Right atrium auricular region (tissue), 2 donors: ENCODE measurements at regions not wholly inside any gene's neighbourhood (a gene's known extent, or its start where the extent isn't known, plus 50 kb on each side); places are given as distances from the start of the nearest gene placed in this dataset.

ENCODE experiments used
- DNase-seq: peaks from one replicate; pipeline ENCODE4 v3.0.0-alpha.2; 2019; ENCODE audit warnings: low spot score
- H3K27ac ChIP-seq, 2 donors: fragments of 200-600 bp; sonication (generic); 1 replicate in 1 of 2; 2 replicates in 1 of 2; pipeline ENCODE4 v1.5.1; 2016 to 2019
- H3K27me3 ChIP-seq, 2 donors: fragments of 200-600 bp; sonication (generic); one replicate each; pipeline versions ENCODE4 v1.5.1 to v1.6.0; 2017 to 2019
- H3K36me3 ChIP-seq: fragments of 200-600 bp; sonication (generic); one replicate; pipeline ENCODE4 v1.5.1; 2016
- H3K4me1 ChIP-seq, 2 donors: fragments of 200-600 bp; sonication (generic); one replicate each; pipeline versions ENCODE4 v1.5.1 to v1.6.0; 2017 to 2019
- H3K4me3 ChIP-seq, 2 donors: fragments of 200-600 bp; sonication (generic); 1 replicate in 1 of 2; 2 replicates in 1 of 2; pipeline ENCODE4 v1.5.1; 2017 to 2019; ENCODE audit warnings: mild to moderate bottlenecking in 1 of 2, moderate library complexity in 1 of 2
- H3K9me3 ChIP-seq, 2 donors: fragments of 200-600 bp; sonication (generic); one replicate each; pipeline ENCODE4 v1.5.1; 2019
- TF ChIP-seq, protein P1 (sequence below), 2 donors: fragments of 200-600 bp; sonication (generic); IDR thresholded peaks; one replicate each; pipeline ENCODE4 v1.5.1; 2019; ENCODE audit warnings: antibody characterized with exemption in 2 of 2

DNA sequence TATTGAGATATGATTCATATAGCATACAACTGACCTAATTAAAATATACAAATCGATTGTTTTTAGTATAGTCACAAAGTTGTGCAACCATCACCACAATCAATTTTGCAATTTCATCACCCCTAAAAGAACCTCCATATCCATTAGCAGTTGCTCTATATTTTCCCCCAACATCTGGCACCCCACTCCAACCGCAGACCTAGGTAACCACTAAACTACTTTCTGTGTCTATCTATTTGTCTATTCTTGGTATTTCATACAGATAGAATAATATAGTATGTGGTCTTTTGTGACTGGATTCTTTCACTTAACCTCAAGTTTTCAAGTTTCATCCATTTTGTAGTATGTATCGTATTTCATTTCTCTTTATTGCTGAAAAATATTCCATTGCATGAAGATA lies 126.0 kb upstream of the CRY1 start:
- TF ChIP-seq, protein P1, sequence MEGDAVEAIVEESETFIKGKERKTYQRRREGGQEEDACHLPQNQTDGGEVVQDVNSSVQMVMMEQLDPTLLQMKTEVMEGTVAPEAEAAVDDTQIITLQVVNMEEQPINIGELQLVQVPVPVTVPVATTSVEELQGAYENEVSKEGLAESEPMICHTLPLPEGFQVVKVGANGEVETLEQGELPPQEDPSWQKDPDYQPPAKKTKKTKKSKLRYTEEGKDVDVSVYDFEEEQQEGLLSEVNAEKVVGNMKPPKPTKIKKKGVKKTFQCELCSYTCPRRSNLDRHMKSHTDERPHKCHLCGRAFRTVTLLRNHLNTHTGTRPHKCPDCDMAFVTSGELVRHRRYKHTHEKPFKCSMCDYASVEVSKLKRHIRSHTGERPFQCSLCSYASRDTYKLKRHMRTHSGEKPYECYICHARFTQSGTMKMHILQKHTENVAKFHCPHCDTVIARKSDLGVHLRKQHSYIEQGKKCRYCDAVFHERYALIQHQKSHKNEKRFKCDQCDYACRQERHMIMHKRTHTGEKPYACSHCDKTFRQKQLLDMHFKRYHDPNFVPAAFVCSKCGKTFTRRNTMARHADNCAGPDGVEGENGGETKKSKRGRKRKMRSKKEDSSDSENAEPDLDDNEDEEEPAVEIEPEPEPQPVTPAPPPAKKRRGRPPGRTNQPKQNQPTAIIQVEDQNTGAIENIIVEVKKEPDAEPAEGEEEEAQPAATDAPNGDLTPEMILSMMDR (IDR thresholded peaks at IDR 0.05), result no peak
- no peak for DNase-seq
- Histone ChIP-seq H3K27me3 (no peaks in the 10 kb centered on the region), H3K36me3 (no peaks in the 10 kb centered on the region), H3K4me3 (no peak overlapping the region), H3K9me3 (no peaks in the 10 kb centered on the region), H3K4me1 (no peaks in the 10 kb centered on the region), H3K27ac (no peak overlapping the region)

DNA sequence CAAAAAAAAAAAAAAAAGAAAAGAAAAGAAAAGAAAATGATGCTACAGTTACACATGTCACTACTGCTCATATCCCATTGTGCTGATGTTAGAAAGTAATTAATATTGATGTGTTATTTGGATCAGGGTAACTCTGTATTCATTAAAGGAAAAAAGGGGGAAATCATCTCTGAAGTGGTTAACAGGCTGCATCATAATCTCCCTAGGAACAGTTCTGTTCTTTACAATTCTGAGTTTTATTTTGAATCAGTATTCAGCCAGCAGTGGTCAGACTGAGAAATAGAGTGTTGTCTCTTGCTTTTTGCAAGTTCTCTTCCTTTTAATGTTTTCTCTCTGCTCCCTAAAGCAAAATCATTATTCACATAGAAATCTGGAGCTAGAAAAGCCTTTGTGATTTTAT lies 128.6 kb upstream of the CRY1 start:
- Histone ChIP-seq H3K27me3 (no peaks in the 10 kb centered on the region), H3K27ac (no peak overlapping the region), H3K9me3 (no peaks in the 10 kb centered on the region), H3K4me1 (no peaks in the 10 kb centered on the region), H3K36me3 (no peaks in the 10 kb centered on the region), H3K4me3 (no peak overlapping the region)
- TF ChIP-seq, protein P1 (IDR thresholded peaks at IDR 0.05), result no peak
- no peak for DNase-seq

DNA sequence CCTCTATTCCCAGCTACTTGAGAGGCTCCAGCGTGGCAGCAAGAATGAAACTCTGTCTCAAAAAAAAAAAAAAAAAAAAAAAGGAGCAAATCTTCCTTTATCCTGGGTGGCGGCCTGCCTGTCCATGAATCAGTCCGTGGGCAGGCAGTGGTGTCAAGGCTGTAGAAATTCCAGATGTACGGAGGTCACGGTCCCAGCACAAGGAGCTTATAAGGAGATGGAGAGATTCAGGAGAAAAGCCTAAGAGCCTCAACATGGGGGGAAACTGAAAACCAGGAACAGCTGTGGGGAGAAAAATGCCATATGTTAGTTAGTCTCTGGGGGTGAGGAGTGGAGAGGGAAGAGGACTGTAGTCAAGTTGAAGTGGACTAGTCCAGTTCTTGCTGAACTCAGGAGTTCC lies 130.5 kb upstream of the CRY1 start:
- Histone ChIP-seq H3K27me3 (no peaks in the 10 kb centered on the region), H3K27ac (no peak overlapping the region)
- DNase-seq, result no peak

DNA sequence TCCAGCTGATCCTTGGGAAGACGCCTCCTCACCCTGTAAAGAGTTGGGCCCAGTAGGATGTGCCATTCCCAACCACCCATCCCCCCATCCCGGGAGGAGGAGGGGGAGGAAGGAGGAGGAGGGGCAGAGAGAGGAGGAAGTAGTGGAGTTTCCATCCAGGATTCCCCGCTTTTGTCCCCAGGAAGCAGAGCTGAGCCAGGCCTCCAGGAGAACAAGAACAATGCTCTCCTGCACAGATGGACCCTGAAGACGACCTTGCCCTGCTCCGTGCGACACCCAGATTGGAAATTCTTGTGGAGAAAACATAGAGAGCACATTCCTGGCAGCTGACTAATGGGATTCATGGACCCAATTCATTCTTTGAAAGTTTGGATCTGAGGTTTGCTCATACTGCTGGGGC lies 132.3 kb upstream of the CRY1 start:
- no peak overlapping the region for H3K4me3 ChIP-seq
- no peak overlapping the region for H3K27ac ChIP-seq
- H3K27me3 ChIP-seq, result no peaks in the 10 kb centered on the region
- no peaks in the 10 kb centered on the region for H3K9me3 ChIP-seq
- TF ChIP-seq, protein P1 (IDR thresholded peaks at IDR 0.05), result no peak
- no peaks in the 10 kb centered on the region for H3K36me3 ChIP-seq
- no peaks in the 10 kb centered on the region for H3K4me1 ChIP-seq
- no peak for DNase-seq

More for the DNA sequence above, 130.5 kb upstream of the CRY1 start:
- Histone ChIP-seq H3K9me3 (no peaks in the 10 kb centered on the region), H3K36me3 (no peaks in the 10 kb centered on the region), H3K4me1 (no peaks in the 10 kb centered on the region), H3K4me3 (no peak overlapping the region)
- TF ChIP-seq, protein P1 (IDR thresholded peaks at IDR 0.05), result no peak

DNA sequence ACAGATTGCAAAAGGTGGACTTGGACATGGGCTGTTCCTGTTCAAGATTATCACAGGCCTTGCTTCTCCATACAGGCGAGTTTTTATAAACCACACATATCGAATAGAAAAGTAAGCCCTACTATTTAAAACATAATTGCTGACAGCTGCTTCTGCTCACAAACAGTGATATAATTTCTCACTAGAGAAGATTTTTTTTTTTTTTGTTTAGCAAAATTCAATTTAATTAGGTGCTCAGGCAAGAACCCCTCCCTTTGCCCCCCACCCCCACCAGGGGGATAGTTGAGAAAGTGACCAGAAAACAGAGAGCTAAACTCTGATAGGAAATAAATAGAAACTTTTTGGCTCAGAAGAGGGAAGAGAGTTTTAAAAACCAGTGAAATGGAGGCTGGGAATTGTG lies 132.8 kb upstream of the CRY1 start:
- H3K27ac ChIP-seq, result no peak overlapping the region
- H3K36me3 ChIP-seq, result no peaks in the 10 kb centered on the region
- no peak for DNase-seq
- no peaks in the 10 kb centered on the region for H3K9me3 ChIP-seq
- no peaks in the 10 kb centered on the region for H3K4me1 ChIP-seq
- H3K4me3 ChIP-seq, result no peak overlapping the region
- TF ChIP-seq, protein P1 (IDR thresholded peaks at IDR 0.05), result no peak
- no peaks in the 10 kb centered on the region for H3K27me3 ChIP-seq

DNA sequence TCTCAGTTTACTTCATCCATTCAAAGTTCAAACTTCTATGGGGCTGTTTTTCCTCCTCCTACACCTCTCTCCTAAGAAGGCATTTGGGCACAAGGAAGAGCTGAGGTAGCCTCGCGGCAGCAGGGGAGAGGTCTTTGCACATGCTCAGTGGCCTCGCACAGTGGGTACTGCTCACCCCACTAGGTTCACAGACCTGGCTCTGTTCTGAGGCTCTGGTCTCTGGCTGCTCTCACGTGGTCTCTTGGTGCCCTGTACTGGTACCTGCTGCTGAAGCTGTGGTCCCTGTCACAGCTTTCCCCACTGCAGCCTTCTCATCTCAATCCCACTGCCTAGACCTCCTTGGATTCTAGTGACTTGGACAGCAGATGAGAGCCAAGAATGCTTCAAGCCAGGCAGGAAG lies 134.7 kb upstream of the CRY1 start:
- no peaks in the 10 kb centered on the region for H3K36me3 ChIP-seq
- H3K9me3 ChIP-seq, result no peaks in the 10 kb centered on the region

More for the DNA sequence above, 134.7 kb upstream of the CRY1 start:
- H3K27me3 ChIP-seq, result no peaks in the 10 kb centered on the region
- no peak overlapping the region for H3K27ac ChIP-seq
- H3K4me3 ChIP-seq, result no peak overlapping the region
- no peak for DNase-seq
- no peaks in the 10 kb centered on the region for H3K4me1 ChIP-seq
- TF ChIP-seq, protein P1 (IDR thresholded peaks at IDR 0.05), result no peak
